Lower leg skin (tissue), 3 donors: ENCODE measurements at regions not wholly inside any gene's neighbourhood (a gene's known extent, or its start where the extent isn't known, plus 50 kb on each side); places are given as distances from the start of the nearest gene placed in this dataset.

Experiments used
- CTCF ChIP-seq, 3 donors: fragments of 450-650 bp; IDR thresholded peaks; one replicate each; pipeline ENCODE4 v1.5.1; 2016; ENCODE audit warnings: antibody characterized with exemption in 3 of 3, mild to moderate bottlenecking in 3 of 3, moderate library complexity in 2 of 3
- POLR2A ChIP-seq, 2 donors: fragments of 450-650 bp; IDR thresholded peaks; one replicate each; pipeline ENCODE4 v1.6.1; 2016 to 2017; ENCODE audit warnings: antibody characterized with exemption in 2 of 2, mild to moderate bottlenecking in 1 of 2, moderate library complexity in 1 of 2

DNA sequence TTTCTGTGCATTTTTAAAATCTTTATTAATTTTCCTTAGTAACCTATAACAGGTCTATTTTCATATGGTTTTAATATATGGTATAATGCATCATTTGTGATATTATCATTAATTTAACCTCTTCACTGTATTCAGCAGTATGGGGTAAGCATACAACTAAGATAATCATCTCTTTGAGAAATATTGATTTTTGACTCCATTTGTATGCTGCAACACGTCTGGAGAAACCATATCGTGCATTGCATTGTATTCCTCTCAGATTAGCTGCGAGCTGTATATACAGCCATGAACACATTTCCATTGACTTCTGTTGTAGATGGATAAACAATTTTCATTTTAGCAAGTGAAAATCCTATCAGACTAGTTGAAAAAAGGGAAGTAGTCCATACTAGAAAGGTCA lies 2275.8 kb upstream of the PCDH20 start:
- TF ChIP-seq CTCF (IDR thresholded peaks at IDR 0.05) (no peak), POLR2A (IDR thresholded peaks at IDR 0.05) (no peak)
